ENCODE measurements at regions not wholly inside any gene's neighbourhood (a gene's known extent, or its start where the extent isn't known, plus 50 kb on each side); places are given as distances from the start of the nearest gene placed in this dataset.

GRCh38 chr10:65708057-65708456 is 1217.8 kb upstream of the LRRTM3 start:
- TF ChIP-seq CTCF (IDR thresholded peaks at IDR 0.05; ENCODE audit: poor library complexity) (no peak), EZH2phosphoT487 (IDR thresholded peaks at IDR 0.05; ENCODE audit: low read depth, severe bottlenecking, unreplicated experiment) (no peak), EZH2 (IDR thresholded peaks at IDR 0.05; ENCODE audit: borderline replicate concordance) (no peak)
- no peak overlapping the region for H3K4me3 ChIP-seq
- no peak overlapping the region for H2AFZ ChIP-seq
- DNase-seq (ENCODE audit: low spot score): no peak
- no peak overlapping the region for H3K27ac ChIP-seq
- H3K36me3 ChIP-seq (replicated peaks; ENCODE audit: insufficient read depth, low read depth): no peaks in the 10 kb centered on the region
- no peaks in the 10 kb centered on the region for H4K20me1 ChIP-seq (ENCODE audit: insufficient read depth, poor library complexity, severe bottlenecking)
- H3K79me2 ChIP-seq: no peaks in the 10 kb centered on the region
- H3K9me2 ChIP-seq (replicated peaks; ENCODE audit: insufficient read depth): no peaks in the 10 kb centered on the region
- 92% methylated on average over 1 of the region's 1 CpG for WGBS (ENCODE audit: low lambda C conversion rate, missing lambda C conversion rate)
- no peak overlapping the region for H3K4me2 ChIP-seq
- H3K27me3 ChIP-seq: no peaks in the 10 kb centered on the region
- no peaks in the 10 kb centered on the region for H3K4me1 ChIP-seq (ENCODE audit: insufficient read depth)
- no peaks in the 10 kb centered on the region for H3K9me3 ChIP-seq (ENCODE audit: low read depth)

DNA sequence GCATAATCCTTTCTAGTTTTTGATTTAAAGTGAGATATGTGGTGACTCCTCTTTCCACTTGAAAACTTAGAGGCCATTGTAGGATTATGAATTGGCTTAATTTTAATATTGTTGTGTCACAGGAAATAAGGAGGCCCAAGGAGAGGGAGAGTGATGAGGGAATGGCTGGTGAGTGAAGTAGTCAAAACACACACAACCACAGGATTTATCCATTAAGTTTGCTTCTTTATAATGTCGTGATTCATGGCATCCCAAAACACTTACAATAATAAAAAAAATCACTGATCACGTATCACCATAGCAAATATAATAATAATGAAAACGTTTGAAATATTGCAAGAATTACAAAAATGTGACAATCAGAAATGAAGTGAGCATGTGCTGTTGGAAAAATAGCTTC is 1215.5 kb upstream of the LRRTM3 start:
- Histone ChIP-seq H3K9me2 (replicated peaks; ENCODE audit: insufficient read depth) (no peaks in the 10 kb centered on the region), H4K20me1 (ENCODE audit: insufficient read depth, poor library complexity, severe bottlenecking) (no peaks in the 10 kb centered on the region), H3K79me2 (no peaks in the 10 kb centered on the region), H3K4me1 (ENCODE audit: insufficient read depth) (no peaks in the 10 kb centered on the region), H2AFZ (no peak overlapping the region), H3K4me3 (no peak overlapping the region), H3K4me2 (no peak overlapping the region), H3K36me3 (replicated peaks; ENCODE audit: insufficient read depth, low read depth) (no peaks in the 10 kb centered on the region), H3K9me3 (ENCODE audit: low read depth) (no peaks in the 10 kb centered on the region), H3K27me3 (no peaks in the 10 kb centered on the region), H3K27ac (no peak overlapping the region)
- DNase-seq (ENCODE audit: low spot score): no peak
- TF ChIP-seq EZH2phosphoT487 (IDR thresholded peaks at IDR 0.05; ENCODE audit: low read depth, severe bottlenecking, unreplicated experiment) (no peak), CTCF (IDR thresholded peaks at IDR 0.05; ENCODE audit: poor library complexity) (no peak), EZH2 (IDR thresholded peaks at IDR 0.05; ENCODE audit: borderline replicate concordance) (no peak)
- WGBS (ENCODE audit: low lambda C conversion rate, missing lambda C conversion rate): 92% methylated on average over 3 of the region's 3 CpGs

DNA sequence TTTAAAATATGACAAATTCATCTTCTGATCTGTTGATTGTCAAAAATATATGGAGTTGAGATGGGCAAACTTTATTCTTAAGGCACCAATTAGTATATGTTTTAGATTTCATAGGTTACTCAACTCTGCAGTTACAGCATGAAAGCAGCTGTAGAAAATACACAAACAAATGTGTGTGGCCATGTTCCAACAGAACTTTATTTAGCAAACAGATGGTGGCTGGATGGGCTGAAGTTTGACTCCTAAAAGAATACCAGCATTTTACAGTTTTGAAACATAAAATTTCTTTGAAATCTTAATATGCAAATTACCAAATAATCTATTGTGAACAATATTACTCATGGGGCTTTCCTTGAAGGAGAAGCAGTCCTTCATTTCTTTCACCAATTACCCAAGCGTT is 1206.0 kb upstream of the LRRTM3 start:
- 87% methylated on average over 1 of the region's 1 CpG for WGBS (ENCODE audit: low lambda C conversion rate, missing lambda C conversion rate)
- Histone ChIP-seq H4K20me1 (ENCODE audit: insufficient read depth, poor library complexity, severe bottlenecking) (no peaks in the 10 kb centered on the region), H3K79me2 (no peaks in the 10 kb centered on the region), H2AFZ (no peak overlapping the region), H3K36me3 (replicated peaks; ENCODE audit: insufficient read depth, low read depth) (no peaks in the 10 kb centered on the region), H3K9me2 (replicated peaks; ENCODE audit: insufficient read depth) (no peaks in the 10 kb centered on the region), H3K4me1 (ENCODE audit: insufficient read depth) (no peaks in the 10 kb centered on the region), H3K9me3 (ENCODE audit: low read depth) (no peaks in the 10 kb centered on the region), H3K27me3 (no peaks in the 10 kb centered on the region), H3K4me3 (no peak overlapping the region), H3K27ac (no peak overlapping the region), H3K4me2 (no peak overlapping the region)
- TF ChIP-seq EZH2 (IDR thresholded peaks at IDR 0.05; ENCODE audit: borderline replicate concordance) (no peak), EZH2phosphoT487 (IDR thresholded peaks at IDR 0.05; ENCODE audit: low read depth, severe bottlenecking, unreplicated experiment) (no peak), CTCF (IDR thresholded peaks at IDR 0.05; ENCODE audit: poor library complexity) (no peak)
- no peak for DNase-seq (ENCODE audit: low spot score)

GRCh38 chr10:65720901-65721300 is 1204.9 kb upstream of the LRRTM3 start:
- no peak for DNase-seq (ENCODE audit: low spot score)
- Histone ChIP-seq H3K4me2 (no peak overlapping the region), H3K27me3 (no peaks in the 10 kb centered on the region), H3K4me1 (ENCODE audit: insufficient read depth) (no peaks in the 10 kb centered on the region), H4K20me1 (ENCODE audit: insufficient read depth, poor library complexity, severe bottlenecking) (no peaks in the 10 kb centered on the region), H3K36me3 (replicated peaks; ENCODE audit: insufficient read depth, low read depth) (no peaks in the 10 kb centered on the region), H2AFZ (no peak overlapping the region), H3K4me3 (no peak overlapping the region), H3K79me2 (no peaks in the 10 kb centered on the region), H3K27ac (no peak overlapping the region), H3K9me3 (ENCODE audit: low read depth) (no peaks in the 10 kb centered on the region), H3K9me2 (replicated peaks; ENCODE audit: insufficient read depth) (no peaks in the 10 kb centered on the region)
- WGBS (ENCODE audit: low lambda C conversion rate, missing lambda C conversion rate): 93% methylated on average over 4 of the region's 4 CpGs
- TF ChIP-seq CTCF (IDR thresholded peaks at IDR 0.05; ENCODE audit: poor library complexity): no peak
- TF ChIP-seq EZH2phosphoT487 (IDR thresholded peaks at IDR 0.05; ENCODE audit: low read depth, severe bottlenecking, unreplicated experiment): no peak
- no peak for TF ChIP-seq EZH2 (IDR thresholded peaks at IDR 0.05; ENCODE audit: borderline replicate concordance)

Measured in hepatocyte (in vitro differentiated cells).